GM21723 (cell line): ENCODE measurements at regions not wholly inside any gene's neighbourhood (a gene's known extent, or its start where the extent isn't known, plus 50 kb on each side); places are given as distances from the start of the nearest gene placed in this dataset.
"Not testable (repeated sequence)": the region's sequence is repeated elsewhere in the genome, so short reads cannot be mapped to it uniquely, and the experiment has no call there.

Source experiments
- ATAC-seq: cut with Tn5 transposase; IDR thresholded peaks from one replicate; pipeline ENCODE4 v1.9.1; 2021; ENCODE audit warnings: mild to moderate bottlenecking, moderate library complexity; ENCODE audit not compliant: unreplicated experiment

DNA sequence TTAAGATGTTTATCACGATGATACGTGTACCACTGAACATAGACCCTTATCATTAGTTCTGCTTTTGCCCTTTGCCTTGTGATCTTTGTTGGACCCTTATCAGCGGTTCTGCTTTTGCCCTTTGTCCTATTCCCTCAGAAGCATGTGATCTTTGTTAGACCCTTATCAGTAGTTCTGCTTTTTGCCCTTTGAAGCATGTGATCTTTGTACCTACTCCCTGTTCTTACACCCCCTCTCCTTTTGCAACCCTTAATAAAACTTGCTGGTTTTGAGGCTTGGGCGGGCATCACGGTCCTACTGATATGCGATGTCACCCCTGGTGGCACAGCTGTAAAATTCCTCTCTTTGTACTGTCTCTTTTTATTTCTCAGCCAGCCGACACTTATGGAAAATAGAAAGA, 117.0 kb downstream of the SDHAF3 start:
- not testable (repeated sequence) for ATAC-seq

DNA sequence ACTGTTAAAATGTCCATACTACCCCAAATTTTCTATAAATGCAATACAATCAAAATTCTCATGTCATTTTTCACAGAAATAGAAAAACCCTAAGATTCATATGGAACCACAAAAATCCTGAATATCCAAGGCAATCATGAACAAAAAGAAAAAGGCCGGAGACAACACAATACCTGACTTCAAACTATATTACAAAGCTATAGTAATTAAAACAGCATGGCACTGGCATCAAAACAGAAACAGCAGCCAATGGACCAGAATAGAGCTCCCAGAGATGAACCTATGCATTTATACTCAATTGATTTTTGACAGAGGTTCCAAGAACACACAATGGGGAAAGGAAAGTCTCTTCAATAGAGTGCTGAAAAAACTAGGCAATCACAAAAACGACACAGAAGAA, 128.8 kb downstream of the SDHAF3 start:
- ATAC-seq, result no peak

DNA sequence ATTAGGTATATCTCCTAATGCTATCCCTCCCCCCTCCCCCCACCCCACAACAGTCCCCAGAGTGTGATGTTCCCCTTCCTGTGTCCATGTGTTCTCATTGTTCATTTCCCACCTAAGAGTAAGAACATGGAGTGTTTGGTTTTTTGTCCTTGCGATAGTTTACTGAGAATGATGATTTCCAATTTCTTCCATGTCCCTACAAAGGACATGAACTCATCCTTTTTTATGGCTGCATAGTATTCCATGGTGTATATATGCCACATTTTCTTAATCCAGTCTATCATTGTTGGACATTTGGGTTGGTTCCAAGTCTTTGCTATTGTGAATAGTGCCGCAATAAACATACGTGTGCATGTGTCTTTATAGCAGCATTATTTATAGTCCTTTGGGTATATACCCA, 140.7 kb downstream of the SDHAF3 start:
- not testable (repeated sequence) for ATAC-seq

DNA sequence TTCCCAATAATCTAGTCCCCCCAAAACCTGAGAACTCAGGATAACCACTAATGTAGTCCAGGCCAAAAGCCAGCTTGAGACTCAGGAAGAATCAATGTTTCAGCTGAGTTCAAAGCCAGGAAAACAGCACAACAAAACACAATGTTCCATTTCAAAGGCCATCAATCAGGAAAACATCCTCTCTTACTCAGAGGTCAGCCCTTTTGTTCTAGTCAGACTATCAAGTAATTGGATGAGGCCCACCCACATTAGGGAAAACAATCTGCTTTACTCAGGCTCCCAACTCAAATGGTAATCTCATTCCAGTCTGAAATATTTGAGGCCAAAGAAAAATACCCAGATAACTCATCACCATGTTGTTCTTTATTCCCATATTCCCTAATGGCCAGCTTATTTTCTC, 152.2 kb downstream of the SDHAF3 start:
- ATAC-seq, result no peak

DNA sequence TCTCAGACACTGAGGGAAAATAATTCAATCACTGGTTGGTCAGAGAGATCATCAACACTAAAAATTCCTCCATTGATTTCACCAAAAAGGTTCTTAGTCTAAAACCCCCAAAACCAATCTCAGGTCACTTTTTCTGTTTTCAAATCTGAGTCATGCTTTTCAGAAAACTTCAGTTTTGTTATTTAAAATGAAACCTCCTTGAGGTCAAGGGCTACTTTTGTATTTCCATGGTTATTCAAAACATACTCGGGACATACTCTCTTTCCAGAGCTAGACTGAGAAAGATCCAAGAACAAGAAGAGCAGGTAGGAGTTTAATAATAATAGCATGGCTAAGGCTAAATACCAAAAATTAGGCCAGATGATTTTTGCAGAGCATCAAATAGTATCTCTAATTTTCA, 152.8 kb downstream of the SDHAF3 start:
- ATAC-seq, result no peak

DNA sequence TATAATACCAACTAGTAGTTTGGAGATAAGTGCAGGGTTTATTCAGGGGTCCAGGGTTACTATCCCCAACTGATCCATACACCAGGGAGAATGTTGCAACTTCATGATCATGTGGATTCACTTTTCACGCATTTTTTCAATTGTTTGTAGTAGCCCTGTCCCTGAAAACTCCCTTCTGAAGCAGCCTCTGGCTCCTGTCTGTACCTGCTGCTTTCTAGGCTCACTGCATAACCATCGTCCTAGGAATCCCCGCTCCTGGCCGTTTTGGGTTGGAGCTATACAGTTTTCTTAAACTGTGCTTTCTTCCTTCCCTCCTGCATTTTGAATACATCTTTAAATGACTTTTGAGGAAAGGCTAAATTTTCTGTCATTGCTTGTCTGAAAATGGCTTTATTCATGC, 154.1 kb downstream of the SDHAF3 start:
- no peak for ATAC-seq

DNA sequence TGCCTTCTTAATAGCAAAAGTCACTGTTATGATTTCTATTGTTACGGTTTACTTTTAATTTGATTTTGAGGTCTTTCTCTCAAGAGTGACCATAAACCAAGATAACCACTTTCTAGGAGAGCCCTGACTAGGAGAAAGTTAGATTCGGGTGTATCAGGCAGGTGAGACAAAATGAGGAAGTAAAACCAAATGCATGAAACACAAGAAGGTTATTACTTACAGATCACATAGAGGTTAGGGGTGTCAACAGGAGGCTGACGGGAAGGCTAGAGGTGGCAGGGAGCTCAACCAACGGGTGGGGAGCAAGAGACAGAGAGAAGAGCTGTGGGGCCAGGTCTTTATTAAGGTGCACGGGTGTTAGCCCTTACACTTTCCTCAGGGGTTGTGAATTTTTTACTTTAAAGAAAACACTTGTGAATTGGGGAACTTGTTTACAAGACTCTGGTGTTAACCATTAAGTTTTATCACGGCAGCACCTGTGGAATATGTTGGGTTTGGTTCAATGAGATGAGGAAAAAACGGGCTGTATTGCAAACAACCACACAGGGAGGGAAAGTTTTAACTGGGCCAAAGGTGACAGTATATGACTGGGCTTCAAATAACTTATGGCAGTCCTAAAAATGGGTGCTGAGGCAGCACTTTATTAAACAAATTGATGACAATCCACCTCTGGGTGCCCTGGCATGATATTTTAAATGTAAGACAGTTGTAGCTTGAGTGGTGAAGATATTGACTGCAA, 154.9 kb downstream of the SDHAF3 start:
- peak; percentile 95 for ATAC-seq

DNA sequence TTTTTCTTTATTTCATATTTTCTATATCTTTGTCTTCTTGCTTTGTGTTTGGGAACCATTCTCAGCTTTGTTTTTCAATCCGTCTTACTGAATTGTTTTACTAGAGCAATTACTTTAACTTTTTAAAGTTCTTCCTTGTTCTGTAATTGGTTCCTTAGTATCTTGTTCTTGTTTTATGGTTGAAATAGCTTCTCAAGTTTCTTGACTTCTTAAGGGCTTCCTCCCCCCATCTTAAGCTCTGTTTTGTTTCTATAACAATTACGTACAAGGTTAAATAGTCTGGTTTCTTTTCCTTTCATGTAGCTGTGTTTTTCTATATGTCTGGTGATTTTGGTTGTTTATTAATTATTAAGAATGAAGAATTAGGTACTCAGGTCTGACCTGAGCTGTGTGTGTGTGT, 158.0 kb downstream of the SDHAF3 start:
- no peak for ATAC-seq

DNA sequence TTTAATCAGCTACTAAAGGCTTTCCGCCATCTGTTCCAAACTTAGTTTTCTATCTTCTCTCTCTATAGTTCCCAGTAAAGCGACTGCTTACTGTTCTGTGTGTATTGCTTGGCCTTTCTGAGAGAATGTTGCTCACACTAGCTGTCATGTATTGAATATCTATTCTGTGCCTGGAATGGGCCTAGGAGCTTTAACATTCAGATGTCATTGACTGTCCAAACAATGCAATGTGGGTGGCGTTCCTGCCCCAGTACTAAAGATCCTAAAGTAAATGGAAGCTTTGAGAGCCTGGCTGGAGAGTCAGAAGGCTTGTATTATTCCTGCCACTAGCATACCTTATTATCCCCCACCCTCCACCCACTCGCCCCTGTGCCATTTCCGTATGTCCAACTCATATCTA, 163.5 kb downstream of the SDHAF3 start:
- no peak for ATAC-seq

DNA sequence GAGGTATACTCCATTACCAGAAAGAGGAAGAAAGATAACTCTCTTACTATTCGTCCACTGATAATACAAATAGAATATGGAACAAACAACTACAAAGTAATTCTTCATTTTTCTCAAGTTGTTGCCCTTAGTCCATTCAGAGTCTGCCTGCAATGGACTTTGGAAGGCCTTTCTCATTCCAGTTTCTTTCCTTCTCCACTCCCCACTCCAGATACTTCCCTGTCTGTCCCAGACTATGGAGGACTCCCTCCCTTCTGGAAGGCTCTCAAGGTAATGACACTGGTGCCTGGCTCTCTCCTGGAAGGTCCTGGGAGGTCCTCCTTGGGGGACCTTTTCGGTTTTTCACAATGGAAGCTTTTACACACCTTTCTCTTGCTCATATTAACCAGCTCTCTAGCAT, 167.8 kb downstream of the SDHAF3 start:
- no peak for ATAC-seq

DNA sequence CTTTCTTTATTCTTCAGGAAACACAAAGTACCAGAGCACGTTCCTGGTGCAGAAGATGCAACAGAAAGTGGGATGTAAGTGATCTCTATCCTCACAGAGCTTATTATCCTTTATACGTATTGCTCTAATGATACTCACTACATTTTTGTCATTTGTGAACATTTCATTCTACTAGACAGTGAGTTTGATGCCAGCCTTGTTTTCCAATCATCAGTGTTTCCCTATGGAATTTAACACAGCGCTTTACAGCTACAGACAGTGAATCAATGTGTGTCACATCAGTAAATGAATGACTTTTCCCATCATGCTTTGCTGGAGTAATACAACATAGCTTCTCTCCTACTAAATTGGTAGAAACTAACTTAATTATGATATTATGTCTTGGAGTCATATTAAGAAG, 175.5 kb downstream of the SDHAF3 start:
- ATAC-seq, result no peak

DNA sequence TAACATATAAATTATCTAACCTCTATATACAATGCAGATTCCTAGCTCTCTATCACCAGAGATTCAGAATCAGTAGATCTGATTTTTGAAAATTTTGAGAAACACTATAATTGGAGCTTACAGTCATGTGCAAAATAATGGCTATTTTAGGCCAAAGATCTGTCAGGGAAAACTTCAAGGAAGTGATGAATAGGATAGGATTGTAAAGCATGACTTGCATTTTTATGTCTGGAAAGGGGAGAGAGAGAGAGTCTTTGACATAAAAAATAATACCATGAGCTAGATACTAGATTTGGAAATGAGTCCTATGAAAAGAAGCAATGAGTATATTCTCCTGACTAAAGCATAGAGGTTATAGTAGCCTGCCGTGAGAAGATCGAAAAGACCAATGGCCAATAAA, 181.1 kb downstream of the SDHAF3 start:
- ATAC-seq, result no peak

DNA sequence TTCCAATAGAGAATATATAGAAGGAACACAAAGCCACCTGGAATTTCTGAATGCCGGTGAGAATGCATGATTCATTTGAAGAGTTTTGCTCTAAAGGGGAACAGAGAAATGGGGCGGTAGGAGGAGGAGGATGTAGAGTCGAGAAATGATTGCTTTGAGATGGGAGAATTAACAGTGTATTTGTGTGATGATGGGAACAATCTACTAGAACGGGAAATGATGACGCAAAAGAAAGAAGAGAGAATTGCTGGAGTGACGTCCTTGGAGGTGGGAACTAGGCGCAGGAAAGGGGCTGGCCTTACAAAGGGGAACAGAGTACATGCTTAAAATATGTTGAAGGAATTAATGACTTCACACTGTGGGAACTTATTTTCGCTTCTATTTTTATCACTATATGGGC, 188.1 kb downstream of the SDHAF3 start:
- ATAC-seq, result no peak

DNA sequence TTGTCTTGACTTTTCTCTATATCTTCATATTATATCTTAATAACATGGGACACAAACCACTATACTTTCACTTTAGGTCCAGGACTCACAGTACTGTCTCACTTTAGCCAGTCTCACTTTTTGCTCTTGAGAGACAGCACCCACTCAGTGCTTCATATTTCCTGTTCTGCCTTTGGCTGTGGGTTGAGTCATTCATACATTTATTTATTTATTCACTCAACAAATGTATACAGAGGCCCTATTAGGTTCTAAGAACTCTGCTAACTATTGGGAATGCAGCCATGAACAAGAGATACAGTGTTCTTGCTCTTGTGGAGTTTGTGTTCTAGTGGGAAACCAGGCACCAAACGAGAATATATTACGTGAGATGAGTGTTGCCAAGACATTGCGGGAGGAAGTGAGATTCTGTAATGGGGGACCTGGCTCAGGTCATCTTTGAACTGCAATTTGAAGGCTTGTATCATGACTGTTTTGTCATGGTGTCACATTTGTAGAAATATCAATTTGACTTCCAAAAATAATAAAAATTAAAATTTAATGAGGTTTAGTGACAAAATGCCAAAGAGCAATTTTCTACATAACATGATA, 190.1 kb downstream of the SDHAF3 start:
- ATAC-seq, result no peak

DNA sequence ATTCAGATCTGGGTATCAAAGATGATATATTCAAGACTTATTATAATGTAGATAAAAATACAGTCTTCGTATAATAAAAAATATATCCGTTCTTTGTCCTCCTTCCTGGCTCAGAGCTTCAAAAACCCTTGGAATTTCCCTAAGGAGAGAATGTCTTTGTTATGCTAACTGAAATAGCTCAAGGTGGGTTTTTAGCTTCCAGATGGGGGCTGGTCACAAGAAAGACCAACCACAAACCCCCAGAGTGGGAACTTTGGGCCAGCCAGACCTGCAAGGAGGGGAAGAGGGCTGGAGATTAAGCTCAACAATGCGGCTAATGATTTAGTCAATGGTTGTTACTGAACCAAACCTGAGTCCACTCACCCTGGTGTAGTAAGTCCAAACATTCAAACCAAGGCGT, 196.4 kb downstream of the SDHAF3 start:
- no peak for ATAC-seq

DNA sequence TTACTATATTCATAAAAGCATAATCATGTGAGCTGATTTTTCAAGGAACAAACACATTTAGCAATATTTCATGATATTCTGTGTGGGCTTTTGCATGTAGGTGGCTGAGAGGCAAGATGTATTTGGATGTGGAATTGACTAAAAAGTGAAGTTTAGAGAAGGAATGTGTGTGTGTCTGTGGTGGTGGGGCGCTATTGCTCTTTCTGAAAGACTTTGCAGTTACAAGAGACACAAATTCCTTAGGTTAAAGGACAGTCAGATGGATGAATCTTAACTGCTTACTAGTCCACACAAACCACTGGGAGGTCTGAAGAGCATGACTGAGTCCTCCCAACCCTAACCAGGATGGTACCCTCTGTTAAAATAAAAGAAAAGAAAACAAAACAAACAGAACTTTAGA, 200.1 kb downstream of the SDHAF3 start:
- ATAC-seq, result no peak

DNA sequence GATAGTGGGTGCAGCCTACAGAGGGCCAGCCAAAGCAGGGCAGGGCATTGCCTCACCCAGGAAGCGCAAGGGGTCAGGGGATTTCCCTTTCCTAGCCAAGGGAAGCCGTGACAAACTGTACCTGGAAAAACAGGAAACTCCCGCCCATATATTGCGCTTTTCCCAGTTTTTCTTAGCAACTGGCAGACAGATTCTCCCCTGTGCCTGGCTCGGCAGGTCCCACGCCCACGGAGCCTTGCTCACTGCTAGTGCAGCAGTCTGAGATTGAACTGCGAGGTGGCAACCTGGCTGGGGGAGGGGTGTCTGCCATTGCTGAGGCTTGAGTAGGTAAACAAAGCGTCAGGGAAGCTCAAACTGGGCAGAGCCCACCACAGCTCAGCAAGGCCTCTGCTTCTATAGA, 212.4 kb downstream of the SDHAF3 start:
- ATAC-seq, result not testable (repeated sequence)

DNA sequence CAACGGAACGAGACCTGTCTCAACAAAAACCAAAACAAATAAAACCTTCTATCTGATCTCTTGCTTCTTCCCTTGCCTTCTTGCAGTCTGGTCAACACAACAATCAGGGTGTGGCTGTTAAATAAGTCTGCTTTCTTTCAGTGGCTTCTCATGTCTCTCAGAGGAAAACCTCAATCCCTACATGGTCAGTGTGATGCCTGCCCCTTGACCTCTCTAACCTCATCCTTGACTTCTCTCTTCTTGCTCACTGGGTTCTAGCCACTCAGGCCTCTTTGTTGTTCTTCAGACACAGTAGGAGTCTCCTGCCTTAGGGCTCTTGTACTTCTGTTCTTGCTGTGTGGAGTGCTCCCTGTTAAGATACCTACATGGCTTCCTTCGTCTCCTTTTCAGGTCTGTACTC, 220.4 kb downstream of the SDHAF3 start:
- ATAC-seq, result no peak

DNA sequence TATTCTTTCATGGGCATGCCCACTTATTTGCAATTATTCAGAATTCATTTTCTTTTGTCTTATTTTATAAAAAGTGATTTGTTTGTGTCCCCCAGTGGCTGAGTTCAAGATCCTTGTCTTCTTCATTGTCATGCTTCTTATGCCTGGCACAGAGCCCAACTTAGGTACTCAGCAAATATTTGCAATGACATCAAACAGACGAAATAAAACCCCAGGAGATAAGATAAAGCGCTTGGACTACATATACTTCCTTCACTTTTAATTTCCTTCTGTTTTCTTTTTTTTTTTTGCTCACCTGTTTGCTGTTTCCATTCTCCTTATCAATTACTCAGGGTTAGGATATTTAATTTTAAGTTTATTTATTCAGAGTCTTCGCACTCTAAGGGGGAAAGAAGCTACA, 225.0 kb downstream of the SDHAF3 start:
- ATAC-seq, result no peak

DNA sequence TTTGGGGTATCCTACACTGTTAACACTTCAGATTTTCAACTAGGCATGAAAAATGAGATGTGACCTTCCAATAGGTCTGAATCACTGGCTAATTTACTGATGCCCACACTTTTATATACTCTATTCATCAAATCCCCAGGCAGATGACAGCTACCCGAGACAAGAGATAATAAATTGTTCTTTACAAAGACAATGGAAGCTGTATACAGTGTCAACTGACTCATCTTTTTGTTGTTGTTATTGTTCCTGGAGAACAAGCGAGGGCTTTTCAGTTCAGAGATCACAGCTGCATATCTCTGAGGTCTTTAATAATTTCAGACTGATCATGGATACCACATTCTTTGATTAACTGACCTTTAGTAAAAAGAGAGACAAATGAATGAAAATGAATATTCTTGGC, 228.9 kb downstream of the SDHAF3 start:
- ATAC-seq, result no peak

DNA sequence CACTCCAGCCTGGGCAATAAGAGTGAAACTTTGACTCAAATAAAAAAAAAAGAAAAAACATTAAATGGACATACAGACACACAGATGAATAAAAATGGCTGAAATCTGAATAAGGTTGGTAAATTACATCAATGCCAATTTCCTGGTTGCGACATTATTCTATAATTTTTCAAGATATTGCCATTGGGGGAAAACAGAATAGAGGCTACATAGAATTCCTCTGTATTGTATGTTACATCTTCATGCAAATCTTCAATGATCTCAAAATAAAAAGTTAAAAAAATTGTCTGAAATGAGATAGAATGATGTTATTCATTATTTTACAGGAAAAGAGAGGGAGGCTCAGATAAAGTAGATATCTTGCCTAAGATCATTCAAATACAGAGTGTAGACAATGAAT, 234.0 kb downstream of the SDHAF3 start:
- ATAC-seq, result no peak

DNA sequence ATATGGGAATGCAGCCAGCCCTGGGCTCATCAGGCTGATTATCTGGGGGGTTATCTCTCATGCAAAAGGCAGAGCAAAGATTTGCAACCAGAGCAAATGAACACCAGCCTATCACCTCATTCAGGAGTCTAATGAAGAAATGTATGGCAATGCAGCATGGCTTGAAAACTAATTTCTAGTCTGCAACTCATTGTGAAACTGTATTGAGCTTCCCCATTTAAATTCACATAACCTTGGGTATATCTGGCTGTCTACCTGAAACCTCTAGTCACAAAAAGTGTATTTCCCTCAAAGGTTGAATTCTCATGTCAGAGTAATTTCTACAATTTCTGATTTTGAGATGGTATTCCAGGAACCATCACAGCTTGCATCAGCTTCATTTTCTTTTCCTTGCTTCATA, 240.0 kb downstream of the SDHAF3 start:
- no peak for ATAC-seq

DNA sequence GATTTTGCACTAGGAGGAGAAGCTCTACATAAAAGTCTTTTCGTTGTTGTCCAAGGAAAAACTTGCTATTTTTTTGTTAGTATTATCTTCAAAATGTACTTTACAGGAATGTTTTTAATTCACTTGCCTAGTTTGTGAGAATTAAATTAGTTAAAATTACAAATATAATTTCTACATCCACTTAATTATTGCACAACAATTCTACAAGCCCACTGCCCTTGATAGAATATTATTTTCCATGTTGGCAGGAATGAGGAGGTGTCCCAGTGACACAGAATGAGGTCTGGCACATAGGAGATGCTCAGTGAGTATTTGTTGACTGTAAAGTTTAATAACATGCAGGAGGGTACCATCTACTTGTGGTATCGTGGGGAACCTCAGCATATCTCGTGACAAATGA, 255.4 kb downstream of the SDHAF3 start:
- no peak for ATAC-seq
